Naive thymus-derived CD8-positive, alpha-beta T cell (primary cell): ENCODE measurements at regions not wholly inside any gene's neighbourhood (a gene's known extent, or its start where the extent isn't known, plus 50 kb on each side); places are given as distances from the start of the nearest gene placed in this dataset.
"Not testable (repeated sequence)": the region's sequence is repeated elsewhere in the genome, so short reads cannot be mapped to it uniquely, and the experiment has no call there.

Experiments used
- ATAC-seq, 2 donors: fragments of 150-1000 bp; cut with Tn5 transposase in 1 of 2; sonication (Bioruptor Pico), chemical (Tn5 transposase) in 1 of 2; 1 replicate in 1 of 2; 2 replicates in 1 of 2; pipeline ENCODE4 v1.10.0; 2021; ENCODE audit warnings: mild to moderate bottlenecking in 2 of 2, moderate library complexity in 2 of 2
- POLR2A ChIA-PET: fragments of 350-600 bp; sonication (Branson Sonifier 250); formaldehyde crosslinking; loops from one replicate; lab custom pipeline; 2021; ENCODE audit warnings: antibody characterized with exemption; lab: Charles Lee
- DNase-seq, 10 donors: peaks; one replicate each; pipeline versions ENCODE4 v3.0.0 to v3.0.0-alpha.2; 2020 to 2022
- H3K27ac Mint-ChIP-seq, 10 donors: one replicate each; pipeline ENCODE4 v1.8.0; 2020 to 2022; ENCODE audit warnings: mild to moderate bottlenecking in 10 of 10, mixed read lengths in 10 of 10, moderate library complexity in 4 of 10, inconsistent platforms in 1 of 10
- H3K27me3 Mint-ChIP-seq, 5 donors: one replicate each; pipeline ENCODE4 v1.8.0; 2021 to 2022; ENCODE audit warnings: mixed read lengths in 5 of 5
- H3K36me3 Mint-ChIP-seq, 3 donors: one replicate each; pipeline ENCODE4 v1.8.0; 2020 to 2022; ENCODE audit warnings: mixed read lengths in 3 of 3, mild to moderate bottlenecking in 2 of 3, inconsistent platforms in 1 of 3
- H3K4me1 Mint-ChIP-seq, 4 donors: one replicate each; pipeline ENCODE4 v1.8.0; 2021 to 2022; ENCODE audit warnings: mixed read lengths in 4 of 4
- H3K4me3 Mint-ChIP-seq, 10 donors: one replicate each; pipeline ENCODE4 v1.8.0; 2020 to 2022; ENCODE audit warnings: mild to moderate bottlenecking in 10 of 10, mixed read lengths in 10 of 10, moderate library complexity in 6 of 10, inconsistent platforms in 1 of 10
- H3K9me3 Mint-ChIP-seq, 9 donors: one replicate each; pipeline ENCODE4 v1.8.0; 2020 to 2022; ENCODE audit warnings: mixed read lengths in 9 of 9, mild to moderate bottlenecking in 3 of 9, inconsistent platforms in 1 of 9, moderate library complexity in 1 of 9

DNA sequence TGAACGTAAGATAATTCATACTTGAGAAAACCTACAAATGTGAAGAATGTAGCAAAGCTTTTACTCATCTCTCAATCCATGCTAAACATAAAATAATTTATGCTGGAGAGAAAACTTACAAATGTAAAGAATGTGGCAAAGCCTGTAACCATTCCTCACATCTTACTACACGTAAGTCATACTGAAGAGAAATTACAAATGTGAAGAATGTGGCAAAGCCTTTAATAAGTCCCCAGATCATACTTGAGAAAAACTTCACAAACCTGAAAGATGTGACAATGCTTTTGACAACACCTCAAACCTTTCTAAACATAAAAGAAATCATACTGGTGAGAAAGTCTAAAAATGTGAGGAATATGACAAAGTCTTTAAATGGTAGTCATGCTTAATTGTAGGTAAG, 89.4 kb downstream of the ZNF675 start:
- ATAC-seq (no peak), DNase-seq (no peak)
- Mint-ChIP-seq H3K4me1 (no peaks in the 10 kb centered on the region), H3K9me3 (peaks cover 0 to 47% (median 22%) of the 10 kb centered on the region in 9 donors), H3K4me3 (no peak overlapping the region), H3K27ac (no peak overlapping the region), H3K27me3 (no peaks in the 10 kb centered on the region), H3K36me3 (peaks cover 0 to 12% (median 4%) of the 10 kb centered on the region in 3 donors)
- POLR2A ChIA-PET = no interaction called here

DNA sequence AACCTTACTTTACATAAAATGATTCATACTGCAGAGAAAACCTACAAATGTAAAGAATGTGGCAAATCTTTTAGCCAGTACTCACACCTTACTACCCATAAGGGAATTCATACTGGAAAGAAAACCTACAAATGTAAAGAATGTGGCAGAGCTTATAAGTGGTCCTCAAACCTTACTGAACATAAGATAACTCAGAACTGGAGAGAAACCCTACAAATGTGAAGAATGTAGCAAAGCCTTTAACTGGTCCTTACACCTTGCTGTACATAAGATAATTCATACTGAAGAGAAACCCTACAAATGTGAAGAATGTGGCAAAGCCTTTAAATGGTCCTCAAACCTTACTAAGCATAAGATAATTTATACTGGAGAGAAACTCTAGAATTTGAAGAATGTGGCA, 90.1 kb downstream of the ZNF675 start:
- peaks cover 0 to 54% (median 22%) of the 10 kb centered on the region in 9 donors for H3K9me3 Mint-ChIP-seq
- no peak overlapping the region for H3K4me3 Mint-ChIP-seq
- POLR2A ChIA-PET = no interaction called here
- H3K27me3 Mint-ChIP-seq = no peaks in the 10 kb centered on the region
- no peak for ATAC-seq
- peaks cover 0 to 15% (median 4%) of the 10 kb centered on the region in 3 donors for H3K36me3 Mint-ChIP-seq
- no peaks in the 10 kb centered on the region for H3K4me1 Mint-ChIP-seq
- no peak overlapping the region for H3K27ac Mint-ChIP-seq
- no peak for DNase-seq

DNA sequence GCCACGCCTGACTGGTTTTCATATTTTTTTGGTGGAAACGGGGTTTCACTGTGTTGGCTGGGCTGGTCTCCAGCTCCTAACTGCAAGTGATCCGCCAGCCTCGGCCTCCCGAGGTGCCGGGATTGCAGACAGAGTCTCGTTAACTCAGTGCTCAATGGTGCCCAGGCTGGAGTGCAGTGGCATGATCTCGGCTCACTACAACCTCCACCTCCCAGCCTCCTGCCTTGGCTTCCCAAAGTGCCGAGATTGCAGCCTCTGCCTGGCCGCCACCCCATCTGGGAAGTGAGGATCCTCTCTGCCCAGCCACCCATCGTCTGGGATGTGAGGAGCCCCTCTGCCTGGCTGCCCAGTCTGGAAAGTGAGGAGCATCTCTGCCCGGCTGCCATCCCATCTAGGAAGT, 92.7 kb downstream of the ZNF675 start:
- DNase-seq, POLR2A ChIA-PET, ATAC-seq, H3K27me3 Mint-ChIP-seq, H3K4me3 Mint-ChIP-seq, H3K27ac Mint-ChIP-seq, H3K4me1 Mint-ChIP-seq: not testable (repeated sequence)
- Mint-ChIP-seq H3K36me3 (peaks cover 0 to 22% (median 13%) of the 10 kb centered on the region in 3 donors), H3K9me3 (peaks cover 12 to 79% (median 34%) of the 10 kb centered on the region in 9 donors)

DNA sequence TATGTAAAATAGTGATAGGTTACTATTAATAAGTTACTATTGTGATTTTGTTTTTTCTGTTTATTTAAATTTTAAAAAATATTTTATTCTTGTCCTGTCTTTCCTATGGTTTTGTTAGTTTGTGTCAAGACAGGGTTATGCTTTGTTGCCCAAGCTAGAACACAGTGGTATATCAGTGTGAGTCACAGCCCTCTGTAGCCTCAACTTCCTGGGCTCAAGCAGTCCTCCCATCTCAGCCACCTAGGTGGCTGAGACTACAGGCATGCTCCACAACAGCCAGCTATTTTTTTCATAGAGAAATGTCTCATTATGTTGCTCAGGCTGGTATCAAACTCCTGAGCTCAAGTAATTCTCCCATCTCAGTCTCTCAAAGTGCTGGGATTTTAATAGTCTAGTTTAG, 99.5 kb downstream of the ZNF675 start:
- no peaks in the 10 kb centered on the region for H3K4me1 Mint-ChIP-seq
- no peak for DNase-seq
- H3K27ac Mint-ChIP-seq = no peak overlapping the region
- POLR2A ChIA-PET = no interaction called here
- peaks cover 11 to 64% (median 30%) of the 10 kb centered on the region in 9 donors for H3K9me3 Mint-ChIP-seq
- no peak overlapping the region for H3K4me3 Mint-ChIP-seq
- H3K27me3 Mint-ChIP-seq = no peaks in the 10 kb centered on the region
- ATAC-seq = no peak
- peaks cover 0 to 26% (median 9%) of the 10 kb centered on the region in 3 donors for H3K36me3 Mint-ChIP-seq

DNA sequence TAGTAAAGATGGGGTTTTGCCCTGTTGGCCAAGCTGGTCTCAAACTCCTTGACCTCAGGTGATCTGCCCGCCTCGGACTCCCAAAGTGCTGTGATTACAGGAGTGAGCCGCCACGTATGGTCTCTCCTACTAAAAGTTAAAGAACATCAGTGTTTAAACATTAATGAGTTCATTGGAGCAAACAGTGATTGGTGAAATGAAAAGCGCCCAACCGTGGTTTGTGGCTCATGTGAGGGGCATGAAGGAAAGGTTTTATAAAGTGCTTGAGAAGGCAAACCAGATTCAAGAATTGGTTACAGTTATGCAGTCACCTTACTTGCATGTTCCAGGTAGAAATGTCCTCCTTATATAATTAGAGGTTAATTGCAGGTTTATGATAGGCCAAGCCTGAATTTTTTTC, 109.5 kb downstream of the ZNF675 start:
- Mint-ChIP-seq H3K4me3 (no peak overlapping the region), H3K36me3 (peaks cover 0 to 29% (median 2%) of the 10 kb centered on the region in 3 donors), H3K9me3 (peaks cover 14 to 67% (median 45%) of the 10 kb centered on the region in 9 donors), H3K27me3 (no peaks in the 10 kb centered on the region), H3K4me1 (no peaks in the 10 kb centered on the region), H3K27ac (no peak overlapping the region)
- ATAC-seq (no peak), DNase-seq (no peak)
- POLR2A ChIA-PET = no interaction called here

DNA sequence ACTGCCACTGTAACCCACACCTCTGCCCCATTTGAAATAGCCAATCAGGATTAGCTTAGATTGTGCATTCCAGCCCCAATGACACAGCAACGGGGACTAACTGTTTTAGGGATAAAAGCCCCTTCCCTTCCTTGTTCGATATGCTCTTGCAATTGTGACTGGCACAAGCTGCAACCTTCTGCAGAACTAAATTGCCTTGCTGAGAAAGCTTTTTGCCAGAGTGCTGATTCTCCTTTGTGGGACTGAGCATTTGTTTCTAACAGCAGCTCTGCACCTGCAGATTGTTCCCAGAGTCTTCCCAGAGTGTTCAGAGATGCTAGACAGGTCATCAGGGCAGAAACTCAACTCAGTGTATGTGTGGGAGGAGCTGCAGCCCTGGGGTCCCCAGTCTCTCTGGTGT, 115.8 kb downstream of the ZNF675 start:
- Mint-ChIP-seq H3K9me3 (peaks cover 11 to 93% (median 56%) of the 10 kb centered on the region in 9 donors), H3K27me3 (no peaks in the 10 kb centered on the region), H3K36me3 (peaks cover 0 to 52% (median 10%) of the 10 kb centered on the region in 3 donors), H3K27ac (no peak overlapping the region), H3K4me3 (no peak overlapping the region), H3K4me1 (no peaks in the 10 kb centered on the region)
- POLR2A ChIA-PET = no interaction called here
- DNase-seq (no peak), ATAC-seq (no peak)

DNA sequence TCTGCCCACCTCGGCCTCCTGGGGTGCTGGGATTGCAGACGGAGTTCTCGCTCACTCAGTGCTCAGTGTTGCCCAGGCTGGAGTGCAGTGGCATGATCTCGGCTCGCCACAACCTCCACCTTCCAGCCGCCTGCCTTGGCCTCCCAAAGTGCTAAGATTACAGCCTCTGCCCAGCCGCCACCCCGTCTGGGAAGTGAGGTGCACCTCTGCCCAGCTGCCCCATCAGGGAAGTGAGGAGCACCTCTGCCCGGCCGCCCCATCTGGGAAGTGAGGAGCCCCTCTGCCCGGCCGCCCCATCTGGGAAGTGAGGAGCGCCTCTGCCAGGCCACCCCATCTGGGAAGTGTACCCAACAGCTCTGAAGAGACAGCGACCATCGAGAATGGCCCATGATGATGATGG, 118.9 kb downstream of the ZNF675 start:
- POLR2A ChIA-PET, H3K27ac Mint-ChIP-seq, H3K4me3 Mint-ChIP-seq, DNase-seq, H3K27me3 Mint-ChIP-seq, ATAC-seq, H3K4me1 Mint-ChIP-seq: not testable (repeated sequence)
- H3K36me3 Mint-ChIP-seq = peaks cover 2 to 58% (median 8%) of the 10 kb centered on the region in 3 donors
- peaks cover 12 to 96% (median 54%) of the 10 kb centered on the region in 9 donors for H3K9me3 Mint-ChIP-seq

DNA sequence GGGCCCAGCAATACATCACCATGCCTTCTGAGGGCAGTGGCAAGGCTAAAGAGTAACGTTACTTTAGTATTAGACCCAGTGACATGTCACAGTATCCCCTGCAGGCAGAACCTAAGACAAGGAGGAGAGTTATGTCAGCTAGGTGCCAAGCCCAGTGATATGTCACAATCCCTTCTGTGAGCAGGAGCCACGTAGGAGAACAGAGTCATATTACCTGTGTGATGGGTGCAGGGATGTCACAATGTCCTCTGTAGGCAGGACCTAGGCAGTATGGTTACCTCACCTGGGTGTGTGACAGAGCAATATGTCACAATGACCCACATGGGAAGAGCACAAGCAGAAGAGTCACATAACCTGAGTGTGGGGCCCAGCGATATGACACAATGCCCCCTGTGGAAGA, 121.8 kb downstream of the ZNF675 start:
- Mint-ChIP-seq H3K36me3 (peaks cover 0 to 46% (median 2%) of the 10 kb centered on the region in 3 donors), H3K9me3 (peaks cover 0 to 84% (median 29%) of the 10 kb centered on the region in 9 donors), H3K27me3 (no peaks in the 10 kb centered on the region), H3K4me1 (no peaks in the 10 kb centered on the region), H3K27ac (no peak overlapping the region), H3K4me3 (no peak overlapping the region)
- POLR2A ChIA-PET = no interaction called here
- ATAC-seq = no peak
- DNase-seq = no peak

DNA sequence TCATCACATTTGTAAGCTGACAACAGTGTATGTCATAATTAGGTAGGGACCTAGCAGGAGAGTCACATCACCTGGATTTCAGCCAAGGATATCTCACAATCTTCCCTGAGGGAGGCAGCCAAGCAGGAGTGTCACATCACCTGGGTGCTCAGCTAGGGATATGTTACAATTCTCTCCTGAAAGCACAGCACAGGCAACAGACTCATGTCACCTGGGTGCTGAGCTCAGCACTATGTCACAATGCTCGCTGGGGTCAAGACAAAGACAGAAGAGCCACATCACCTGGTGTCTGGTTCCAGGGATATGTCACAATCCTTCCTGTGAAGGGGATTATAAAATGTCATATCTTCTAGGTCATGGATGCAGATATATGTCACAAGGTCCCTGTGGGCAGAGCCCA, 123.7 kb downstream of the ZNF675 start:
- Mint-ChIP-seq H3K36me3 (peaks cover 0 to 46% (median 2%) of the 10 kb centered on the region in 3 donors), H3K4me1 (no peaks in the 10 kb centered on the region), H3K9me3 (peaks cover 0 to 84% (median 35%) of the 10 kb centered on the region in 9 donors), H3K4me3 (no peak overlapping the region), H3K27me3 (no peaks in the 10 kb centered on the region), H3K27ac (no peak overlapping the region)
- ATAC-seq = no peak
- no peak for DNase-seq
- POLR2A ChIA-PET = no interaction called here

DNA sequence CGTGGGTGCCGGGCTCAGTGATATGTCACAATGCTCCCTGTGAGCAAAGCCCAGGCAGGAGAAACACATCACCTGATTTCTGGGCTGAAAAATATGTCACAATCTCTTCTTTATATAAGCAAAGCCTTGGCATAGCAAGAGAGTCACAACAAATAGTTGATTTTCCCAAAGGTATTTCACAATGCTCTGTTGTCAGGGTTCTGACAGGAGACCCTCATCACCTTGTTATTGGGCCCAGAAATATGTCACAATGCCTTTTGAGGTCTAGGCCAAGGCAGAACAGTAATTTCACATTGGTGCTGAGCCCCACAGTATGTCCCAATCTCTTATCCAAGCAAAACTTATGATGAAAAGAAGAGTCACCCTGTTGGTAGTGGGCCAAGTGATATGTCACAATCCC, 125.7 kb downstream of the ZNF675 start:
- Mint-ChIP-seq H3K9me3 (peaks cover 0 to 76% (median 31%) of the 10 kb centered on the region in 9 donors), H3K4me3 (no peak overlapping the region), H3K27ac (no peak overlapping the region), H3K4me1 (no peaks in the 10 kb centered on the region), H3K27me3 (no peaks in the 10 kb centered on the region), H3K36me3 (peaks cover 1 to 43% (median 2%) of the 10 kb centered on the region in 3 donors)
- DNase-seq (no peak), ATAC-seq (no peak)
- POLR2A ChIA-PET = no interaction called here

DNA sequence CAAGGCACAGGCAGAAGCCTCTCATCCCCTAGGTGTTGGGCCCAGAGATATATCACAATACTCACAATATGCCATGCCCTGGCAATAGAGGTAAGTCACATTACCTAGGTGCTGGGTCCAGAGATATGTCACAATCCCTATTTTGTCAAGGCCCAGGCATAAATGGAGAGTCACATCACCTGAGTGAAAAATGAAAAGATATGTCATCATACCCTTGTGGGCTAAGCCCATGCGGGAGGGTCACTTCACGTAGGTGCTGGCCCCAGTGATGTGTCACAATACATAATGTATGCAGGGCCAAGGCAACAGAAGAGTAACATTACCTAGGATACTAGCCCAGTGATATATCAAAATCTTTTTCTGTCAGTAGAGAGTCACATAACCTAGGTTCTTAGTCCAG, 127.0 kb downstream of the ZNF675 start:
- H3K27me3 Mint-ChIP-seq = no peaks in the 10 kb centered on the region
- H3K27ac Mint-ChIP-seq = no peak overlapping the region
- H3K9me3 Mint-ChIP-seq = peaks cover 0 to 67% (median 20%) of the 10 kb centered on the region in 9 donors
- DNase-seq = no peak
- ATAC-seq = no peak
- H3K36me3 Mint-ChIP-seq = peaks cover 0 to 36% (median 1%) of the 10 kb centered on the region in 3 donors
- H3K4me3 Mint-ChIP-seq = no peak overlapping the region
- H3K4me1 Mint-ChIP-seq = no peaks in the 10 kb centered on the region
- POLR2A ChIA-PET = no interaction called here

DNA sequence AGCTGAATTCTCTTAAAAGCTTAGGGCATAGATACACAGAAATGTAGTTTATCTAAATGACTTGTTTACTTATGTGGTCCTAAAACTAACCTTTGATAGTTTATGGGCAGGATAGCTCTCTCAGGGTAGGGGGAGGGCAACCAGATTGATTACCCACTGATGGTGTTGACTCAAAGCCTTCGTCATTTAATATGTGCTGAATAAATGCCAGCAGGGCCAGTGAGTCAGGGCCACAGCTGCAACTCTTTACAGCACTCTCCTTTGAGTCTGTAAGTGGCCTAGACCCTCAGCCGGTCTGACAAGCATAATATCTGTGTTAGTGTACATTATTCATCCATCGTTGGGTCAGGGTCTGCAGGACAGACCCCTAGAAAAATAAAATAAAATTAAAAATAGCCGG, 128.5 kb downstream of the ZNF675 start:
- Mint-ChIP-seq H3K36me3 (peaks cover 0 to 21% (median 1%) of the 10 kb centered on the region in 3 donors), H3K4me1 (no peaks in the 10 kb centered on the region), H3K27ac (no peak overlapping the region), H3K9me3 (peaks cover 0 to 52% (median 12%) of the 10 kb centered on the region in 9 donors), H3K4me3 (no peak overlapping the region), H3K27me3 (no peaks in the 10 kb centered on the region)
- no peak for ATAC-seq
- DNase-seq = no peak
- POLR2A ChIA-PET = no interaction called here

DNA sequence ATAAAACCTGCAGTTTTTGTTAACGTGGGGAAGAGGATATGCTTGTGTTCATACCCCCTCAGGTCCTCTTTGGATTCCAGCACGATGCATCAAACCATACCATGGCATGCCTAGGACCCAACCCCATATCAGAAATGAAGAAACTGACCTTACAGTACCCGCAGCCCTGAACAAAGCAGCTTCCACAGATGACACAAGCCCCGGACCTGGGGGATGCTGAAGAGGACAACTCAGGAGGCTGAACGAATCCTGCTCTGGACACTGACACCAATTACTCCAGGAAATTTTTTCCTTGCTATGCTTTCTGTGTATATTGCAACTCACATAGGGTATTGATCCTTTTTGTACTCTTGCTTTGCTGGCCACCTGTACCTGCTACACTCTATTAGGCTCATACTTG, 129.6 kb downstream of the ZNF675 start:
- Mint-ChIP-seq H3K27me3 (no peaks in the 10 kb centered on the region), H3K4me3 (no peak overlapping the region), H3K36me3 (peaks cover 0 to 14% (median 1%) of the 10 kb centered on the region in 3 donors), H3K4me1 (no peaks in the 10 kb centered on the region), H3K27ac (no peak overlapping the region), H3K9me3 (peaks cover 0 to 40% (median 12%) of the 10 kb centered on the region in 9 donors)
- POLR2A ChIA-PET = no interaction called here
- ATAC-seq = no peak
- DNase-seq = no peak

DNA sequence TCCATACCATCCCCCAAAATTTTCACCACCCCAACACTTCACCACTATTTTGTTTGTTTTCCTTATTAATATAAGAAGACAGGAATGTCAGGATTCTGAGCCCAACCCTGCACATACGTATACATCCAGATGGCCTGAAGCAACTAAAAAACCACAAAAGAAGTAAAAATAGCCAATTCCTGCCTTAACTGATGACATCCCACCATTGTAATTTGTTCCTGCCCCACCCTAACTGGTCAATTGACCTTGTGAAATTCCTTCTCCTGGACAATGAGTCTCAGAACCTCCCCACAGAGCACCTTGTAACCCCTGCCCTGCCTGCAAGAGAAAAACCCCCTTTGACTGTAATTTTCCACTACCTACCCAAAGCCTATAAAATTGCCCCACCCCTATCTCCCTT, 132.5 kb downstream of the ZNF675 start:
- no peaks in the 10 kb centered on the region for H3K4me1 Mint-ChIP-seq
- DNase-seq = no peak
- ATAC-seq = no peak
- POLR2A ChIA-PET = no interaction called here
- peaks cover 0 to 6% (median 0%) of the 10 kb centered on the region in 5 donors for H3K27me3 Mint-ChIP-seq
- H3K9me3 Mint-ChIP-seq = peaks cover 0 to 33% (median 17%) of the 10 kb centered on the region in 9 donors
- H3K36me3 Mint-ChIP-seq = peaks cover 0 to 12% (median 1%) of the 10 kb centered on the region in 3 donors
- no peak overlapping the region for H3K4me3 Mint-ChIP-seq
- H3K27ac Mint-ChIP-seq = no peak overlapping the region
